ENCODE measurements at regions not wholly inside any gene's neighbourhood (a gene's known extent, or its start where the extent isn't known, plus 50 kb on each side); places are given as distances from the start of the nearest gene placed in this dataset.
A peak's percentile ranks its signal among the peaks of the same experiment; 100 is the strongest.

- DNase-seq (ENCODE audit: low read depth in 1 of 2, low spot score in 1 of 2): no peak
Measured at GRCh38 chr18:37783771-37784170, 218.2 kb upstream of the CELF4 start.

- no peak for DNase-seq (ENCODE audit: low read depth in 1 of 2, low spot score in 1 of 2)
Measured at GRCh38 chr18:37779220-37779619, 213.6 kb upstream of the CELF4 start.

DNA sequence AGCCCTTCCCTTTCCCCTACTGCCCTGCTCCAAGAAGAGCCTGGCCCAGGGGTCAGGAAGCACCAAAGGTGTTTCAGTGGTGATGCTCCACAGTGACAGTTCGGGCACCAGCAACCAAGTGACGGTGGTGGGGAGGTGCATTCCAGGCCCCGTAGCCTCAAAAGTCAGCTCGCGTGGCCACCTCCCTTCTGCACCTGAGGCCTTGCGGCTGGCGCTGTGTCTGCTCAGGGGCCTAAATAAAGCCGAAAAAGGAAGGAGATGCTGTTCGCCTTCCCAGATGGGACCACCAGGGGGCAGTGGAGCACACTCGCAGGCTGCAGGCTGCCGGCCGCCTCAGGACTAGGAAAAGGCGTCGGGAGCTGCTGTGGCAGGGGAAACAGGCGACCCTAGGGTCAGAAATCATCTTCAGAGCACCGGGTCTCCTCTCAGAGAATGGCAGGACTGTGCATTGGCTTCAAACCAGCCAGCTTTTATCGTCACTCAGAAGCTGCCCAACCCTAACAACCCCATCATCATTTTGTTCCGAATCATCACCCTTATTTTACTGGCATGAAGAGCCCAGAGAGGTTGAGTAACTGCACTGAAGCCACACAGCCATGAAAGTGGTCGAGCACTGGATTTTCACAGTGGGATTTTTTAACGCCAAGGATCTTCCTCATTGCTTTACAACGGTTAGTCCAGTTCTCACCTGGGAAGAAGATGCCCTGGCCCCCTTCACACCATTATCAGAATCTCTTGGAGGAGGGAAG, 213.0 kb upstream of the CELF4 start:
- peak in 1 of 2 donors; percentile 6 for DNase-seq (ENCODE audit: low read depth in 1 of 2, low spot score in 1 of 2)

DNA sequence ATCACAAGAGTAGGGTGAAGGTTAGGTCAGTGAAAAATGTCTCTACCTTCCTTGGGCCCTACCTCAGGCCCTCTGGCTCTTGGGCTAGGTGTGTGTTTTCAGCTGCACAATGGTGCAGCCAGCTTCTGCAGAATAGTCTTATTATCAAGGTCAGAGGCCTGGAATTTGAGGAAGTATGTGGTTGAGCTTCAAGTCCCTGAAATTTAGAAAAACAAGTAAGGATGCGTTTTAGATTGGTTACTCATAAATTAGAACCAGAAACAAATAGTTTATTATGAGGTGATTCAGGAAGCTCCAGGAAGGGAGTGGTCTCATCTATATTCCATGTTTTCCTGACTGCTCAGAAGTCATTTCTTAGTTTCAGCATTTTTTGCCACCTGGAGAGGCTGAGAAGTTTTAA, 204.2 kb upstream of the CELF4 start:
- DNase-seq (ENCODE audit: low read depth in 1 of 2, low spot score in 1 of 2): no peak

GRCh38 chr18:37764541-37765288, 199.1 kb upstream of the CELF4 start:
- no peak for DNase-seq (ENCODE audit: low read depth in 1 of 2, low spot score in 1 of 2)

DNA sequence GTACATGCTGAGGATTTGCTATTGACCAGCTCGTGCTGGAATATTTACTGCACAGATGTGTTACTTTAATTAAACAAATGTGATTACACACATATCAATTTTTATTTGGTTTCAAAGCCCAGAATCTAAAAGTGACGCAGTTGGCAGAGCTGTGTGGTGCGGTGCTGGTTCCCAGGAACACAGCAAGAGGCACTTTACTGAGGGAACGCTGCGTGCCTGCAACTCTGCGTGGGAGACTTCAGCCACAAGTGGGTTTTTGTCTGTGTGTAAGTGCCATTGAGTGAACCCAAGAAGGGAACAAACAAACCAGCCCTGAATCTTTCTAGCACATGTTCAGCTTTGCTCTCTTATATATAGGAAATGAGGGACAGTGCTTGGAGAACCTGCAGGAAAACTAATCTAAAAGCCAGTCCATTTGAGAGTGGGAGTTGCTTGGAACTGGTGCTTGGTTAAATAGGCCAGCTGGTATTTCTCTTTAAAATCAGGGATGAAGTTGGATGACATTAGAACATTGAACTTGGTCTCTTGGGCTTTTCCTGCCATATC, 196.6 kb upstream of the CELF4 start:
- DNase-seq (ENCODE audit: low read depth in 1 of 2, low spot score in 1 of 2): no peak

DNA sequence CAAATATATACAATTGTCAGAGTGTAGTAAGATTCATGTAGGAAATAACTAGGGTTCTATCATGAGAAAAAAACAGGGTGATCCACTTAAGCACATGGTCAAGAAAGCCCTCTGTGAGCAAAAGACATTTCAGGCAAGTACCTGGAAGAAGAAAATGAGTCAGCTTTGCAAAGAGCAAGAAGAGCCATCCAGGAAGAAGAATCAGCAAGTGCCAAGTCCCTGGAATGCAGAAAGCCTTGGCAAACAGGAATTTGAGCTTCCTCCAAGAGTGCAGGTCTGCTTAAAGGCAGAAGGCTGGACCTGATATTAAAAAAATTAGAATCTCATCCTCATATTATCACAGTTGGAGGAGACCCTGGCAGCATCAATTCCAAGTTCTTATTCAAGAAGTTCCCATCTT, 188.5 kb upstream of the CELF4 start:
- no peak for DNase-seq (ENCODE audit: low read depth in 1 of 2, low spot score in 1 of 2)

DNA sequence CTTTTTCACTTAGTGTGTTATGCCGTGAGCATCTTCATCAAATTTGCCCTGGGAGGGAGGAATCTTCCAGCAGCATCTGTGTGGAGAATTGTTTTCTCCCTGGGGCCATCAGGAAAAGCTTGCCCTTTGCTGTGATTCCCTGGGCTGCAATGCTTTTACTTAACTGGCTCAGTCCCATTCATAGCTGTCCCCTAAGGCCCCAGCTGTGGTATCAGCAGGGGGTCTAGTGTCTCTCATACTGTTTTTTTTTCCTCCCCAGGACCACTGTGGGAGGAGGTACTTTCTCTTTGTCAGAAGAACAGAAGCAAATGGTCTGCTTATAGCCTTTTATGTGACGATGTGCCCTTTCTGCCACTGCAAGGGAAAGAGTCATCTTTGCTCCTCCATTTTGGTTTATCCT, 176.8 kb upstream of the CELF4 start:
- DNase-seq (ENCODE audit: low read depth in 1 of 2, low spot score in 1 of 2): no peak

GRCh38 chr18:37741032-37741623, 175.5 kb upstream of the CELF4 start:
- no peak for DNase-seq (ENCODE audit: low read depth in 1 of 2, low spot score in 1 of 2)

GRCh38 chr18:37734406-37734805, 168.8 kb upstream of the CELF4 start:
- DNase-seq (ENCODE audit: low read depth in 1 of 2, low spot score in 1 of 2): no peak

- no peak for DNase-seq (ENCODE audit: low read depth in 1 of 2, low spot score in 1 of 2)
Measured at GRCh38 chr18:37729716-37730115, 164.1 kb upstream of the CELF4 start.

GRCh38 chr18:37724206-37724605, 158.6 kb upstream of the CELF4 start:
- no peak for DNase-seq (ENCODE audit: low read depth in 1 of 2, low spot score in 1 of 2)

- no peak for DNase-seq (ENCODE audit: low read depth in 1 of 2, low spot score in 1 of 2)
Measured at GRCh38 chr18:37721544-37722522, 156.2 kb upstream of the CELF4 start.

GRCh38 chr18:37720663-37721062, 155.1 kb upstream of the CELF4 start:
- no peak for DNase-seq (ENCODE audit: low read depth in 1 of 2, low spot score in 1 of 2)

DNA sequence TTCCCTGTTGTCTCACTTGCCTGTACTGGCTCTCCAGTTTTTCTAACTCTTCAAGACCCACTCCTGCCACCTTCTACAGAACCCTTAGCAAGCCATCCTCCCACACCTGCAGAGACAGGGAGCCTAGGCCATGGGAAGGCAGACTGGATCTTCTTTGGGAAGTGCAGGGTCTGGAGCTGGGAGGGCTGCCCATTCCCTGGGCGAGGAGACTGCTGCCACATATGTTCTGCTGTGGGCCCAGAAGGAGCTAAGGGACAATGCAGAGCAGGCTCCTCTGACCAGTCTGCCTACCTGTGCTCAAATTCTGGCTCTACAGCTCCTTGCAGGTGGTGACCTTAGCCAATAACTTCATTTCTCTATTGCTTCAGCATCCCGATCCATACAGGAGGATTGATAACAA, 152.1 kb upstream of the CELF4 start:
- DNase-seq (ENCODE audit: low read depth in 1 of 2, low spot score in 1 of 2): no peak

GRCh38 chr18:37717098-37717497, 151.5 kb upstream of the CELF4 start:
- no peak for DNase-seq (ENCODE audit: low read depth in 1 of 2, low spot score in 1 of 2)

- no peak for DNase-seq (ENCODE audit: low read depth in 1 of 2, low spot score in 1 of 2)
Measured at GRCh38 chr18:37716106-37716735, 150.6 kb upstream of the CELF4 start.

DNA sequence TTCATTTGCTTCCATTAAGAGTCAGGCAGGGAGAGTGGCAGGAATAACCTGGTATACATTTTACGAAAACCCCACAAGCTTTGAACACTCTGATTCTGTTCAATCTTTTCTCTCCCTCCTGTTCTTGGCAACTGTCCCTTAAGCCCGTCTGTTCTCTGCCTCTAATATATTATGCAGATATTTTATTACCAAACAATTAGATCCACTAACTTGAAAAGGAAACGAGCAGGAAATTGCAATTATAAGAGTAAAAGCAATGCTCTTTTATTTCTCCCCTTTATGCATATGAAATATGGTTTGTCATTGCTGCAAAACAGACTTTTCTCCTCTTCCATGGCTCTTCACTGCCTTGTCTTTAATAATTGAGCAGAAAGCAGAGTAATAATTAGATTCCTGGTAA, 149.1 kb upstream of the CELF4 start:
- DNase-seq (ENCODE audit: low read depth in 1 of 2, low spot score in 1 of 2): no peak

DNA sequence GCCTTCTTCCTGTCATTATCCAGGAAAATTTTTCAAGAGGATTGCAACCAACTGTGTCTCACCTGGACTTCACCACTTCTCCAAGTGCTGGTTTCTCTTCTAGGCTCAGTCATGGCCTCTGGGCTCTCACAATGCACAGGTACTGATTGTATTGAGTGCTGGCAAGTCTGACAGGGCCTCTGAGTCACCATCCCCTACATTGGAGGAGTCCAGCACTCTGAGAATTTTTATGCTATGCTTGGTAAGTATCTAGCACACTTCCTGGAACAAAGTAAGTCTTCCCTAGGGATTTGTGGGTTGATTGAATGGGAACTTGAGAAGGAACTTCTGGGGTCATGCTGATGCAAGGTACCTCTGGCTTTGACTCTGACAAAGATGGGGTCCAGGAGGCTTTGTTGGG, 147.2 kb upstream of the CELF4 start:
- DNase-seq (ENCODE audit: low read depth in 1 of 2, low spot score in 1 of 2): no peak

GRCh38 chr18:37711766-37712505, 146.3 kb upstream of the CELF4 start:
- no peak for DNase-seq (ENCODE audit: low read depth in 1 of 2, low spot score in 1 of 2)

Data from stimulated activated CD4-positive, alpha-beta T cell treated with anti-CD3 and anti-CD28 coated beads, Interleukin-15, amount 100 ng/mL, for 1 hour (primary cell).